ENCODE measurements at regions not wholly inside any gene's neighbourhood (a gene's known extent, or its start where the extent isn't known, plus 50 kb on each side); places are given as distances from the start of the nearest gene placed in this dataset.

DNA sequence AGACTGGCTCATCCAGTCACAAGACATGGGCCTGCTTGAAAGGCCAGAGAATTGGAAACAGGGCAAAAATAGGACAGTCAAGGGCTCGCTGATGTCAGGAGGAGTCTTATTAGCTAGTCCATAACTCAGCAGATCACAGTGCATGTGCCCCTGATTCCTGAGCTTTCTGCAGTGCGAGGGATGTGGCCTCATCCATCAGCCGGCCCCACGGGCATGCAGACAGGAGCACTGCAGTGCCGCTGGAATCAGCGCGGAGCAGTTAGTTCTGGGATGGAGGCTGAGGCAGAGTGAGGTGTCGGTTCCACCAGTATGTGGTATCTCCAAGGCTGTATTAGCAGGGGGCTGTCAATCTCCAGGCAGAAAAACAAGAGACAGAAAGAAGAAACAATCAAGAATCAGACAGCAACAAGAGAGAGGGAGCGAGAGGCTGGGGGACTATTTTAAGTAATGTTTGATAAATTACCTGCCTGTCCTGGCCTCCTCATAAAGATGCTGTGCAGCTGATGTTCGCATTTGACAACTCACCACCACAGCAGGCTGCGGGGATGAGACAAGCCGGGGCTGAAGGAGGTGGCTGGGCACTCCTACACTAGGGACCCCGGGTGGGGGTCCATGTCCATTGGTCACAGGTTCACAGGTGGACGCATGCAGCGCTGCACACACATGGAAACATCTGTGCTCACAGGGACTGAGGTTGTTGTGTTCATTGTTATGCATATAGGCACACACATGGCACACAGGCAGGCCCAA lies 167.2 kb downstream of the TRIM29 start:
- DNase-seq (ENCODE audit: low read depth, low spot score) = no peak
- no peak overlapping the region for H3K27ac ChIP-seq (ENCODE audit: insufficient read depth, low read depth, low read length)
- no peak overlapping the region for H3K4me2 ChIP-seq (ENCODE audit: insufficient read depth, low read length)
- no peaks in the 10 kb centered on the region for H3K4me1 ChIP-seq (ENCODE audit: control insufficient read depth, extremely low read depth, insufficient read depth, low read length)
- H3K9me3 ChIP-seq (replicated peaks; ENCODE audit: control insufficient read depth, insufficient read depth, low read length) = no peaks in the 10 kb centered on the region
- H3K4me3 ChIP-seq (replicated peaks in 1 of 3; ENCODE audit: insufficient read depth in 1 of 3, low read depth in 1 of 3, low read length in 3 of 3) = no peak overlapping the region
- FAIRE-seq = no peak
- TF ChIP-seq POLR2AphosphoS5 (IDR thresholded peaks at IDR 0.05; ENCODE audit: insufficient read depth, low read depth, low read length) = no peak
- TF ChIP-seq JUN (IDR thresholded peaks at IDR 0.05; ENCODE audit: borderline replicate concordance, insufficient read depth, insufficient read length, low read depth) = no peak
- no peak for TF ChIP-seq MAX (IDR thresholded peaks at IDR 0.05; ENCODE audit: insufficient read depth, insufficient read length)
- TF ChIP-seq GATA2 (IDR thresholded peaks at IDR 0.05; ENCODE audit: insufficient read depth, insufficient read length, low read depth, low read length) = no peak
- TF ChIP-seq FOS (IDR thresholded peaks at IDR 0.05; ENCODE audit: borderline replicate concordance, insufficient read depth, low read length) = no peak
- TF ChIP-seq, protein P1, sequence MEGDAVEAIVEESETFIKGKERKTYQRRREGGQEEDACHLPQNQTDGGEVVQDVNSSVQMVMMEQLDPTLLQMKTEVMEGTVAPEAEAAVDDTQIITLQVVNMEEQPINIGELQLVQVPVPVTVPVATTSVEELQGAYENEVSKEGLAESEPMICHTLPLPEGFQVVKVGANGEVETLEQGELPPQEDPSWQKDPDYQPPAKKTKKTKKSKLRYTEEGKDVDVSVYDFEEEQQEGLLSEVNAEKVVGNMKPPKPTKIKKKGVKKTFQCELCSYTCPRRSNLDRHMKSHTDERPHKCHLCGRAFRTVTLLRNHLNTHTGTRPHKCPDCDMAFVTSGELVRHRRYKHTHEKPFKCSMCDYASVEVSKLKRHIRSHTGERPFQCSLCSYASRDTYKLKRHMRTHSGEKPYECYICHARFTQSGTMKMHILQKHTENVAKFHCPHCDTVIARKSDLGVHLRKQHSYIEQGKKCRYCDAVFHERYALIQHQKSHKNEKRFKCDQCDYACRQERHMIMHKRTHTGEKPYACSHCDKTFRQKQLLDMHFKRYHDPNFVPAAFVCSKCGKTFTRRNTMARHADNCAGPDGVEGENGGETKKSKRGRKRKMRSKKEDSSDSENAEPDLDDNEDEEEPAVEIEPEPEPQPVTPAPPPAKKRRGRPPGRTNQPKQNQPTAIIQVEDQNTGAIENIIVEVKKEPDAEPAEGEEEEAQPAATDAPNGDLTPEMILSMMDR (IDR thresholded peaks at IDR 0.05; ENCODE audit: extremely low read depth in 1 of 2, insufficient read depth in 1 of 2, low read depth in 1 of 2, low read length in 2 of 2) = no peak
- TF ChIP-seq MYC (IDR thresholded peaks at IDR 0.05; ENCODE audit: low read depth, low read length) = no peak
- no peaks in the 10 kb centered on the region for H3K79me2 ChIP-seq (ENCODE audit: control insufficient read depth, insufficient read depth, low read length)
- no peak overlapping the region for H3K9ac ChIP-seq (replicated peaks; ENCODE audit: extremely low read depth, insufficient read depth, low read length)
- H3K36me3 ChIP-seq (ENCODE audit: control insufficient read depth in 2 of 2, extremely low read depth in 1 of 2, insufficient read depth in 2 of 2, low read length in 2 of 2) = no peaks in the 10 kb centered on the region
- intact Hi-C loops (cut with micrococcal nuclease) = no loop called here
- no peaks in the 10 kb centered on the region for H3K9me1 ChIP-seq (replicated peaks; ENCODE audit: control insufficient read depth, extremely low read depth, insufficient read depth, low read length)
- ChIA-PET POLR2A (no interaction called here), CTCF (no interaction called here)
- dilution Hi-C loops (cut with MboI; ENCODE audit: extremely low pct_ligation_motif_present, low sequenced_read_pairs) = no loop called here
- BruUV-seq (replicated peaks) = no TSS peak
- no peaks in the 10 kb centered on the region for H4K20me1 ChIP-seq (replicated peaks; ENCODE audit: control insufficient read depth, extremely low read depth, insufficient read depth, low read length)
- no peak overlapping the region for H2AFZ ChIP-seq (ENCODE audit: low read depth, low read length)
- no peaks in the 10 kb centered on the region for H3K27me3 ChIP-seq (ENCODE audit: control insufficient read depth in 2 of 2, insufficient read depth in 2 of 2, low read length in 2 of 2)

Measured in endothelial cell of umbilical vein (primary cell).